ENCODE measurements at regions not wholly inside any gene's neighbourhood (a gene's known extent, or its start where the extent isn't known, plus 50 kb on each side); places are given as distances from the start of the nearest gene placed in this dataset.

DNA sequence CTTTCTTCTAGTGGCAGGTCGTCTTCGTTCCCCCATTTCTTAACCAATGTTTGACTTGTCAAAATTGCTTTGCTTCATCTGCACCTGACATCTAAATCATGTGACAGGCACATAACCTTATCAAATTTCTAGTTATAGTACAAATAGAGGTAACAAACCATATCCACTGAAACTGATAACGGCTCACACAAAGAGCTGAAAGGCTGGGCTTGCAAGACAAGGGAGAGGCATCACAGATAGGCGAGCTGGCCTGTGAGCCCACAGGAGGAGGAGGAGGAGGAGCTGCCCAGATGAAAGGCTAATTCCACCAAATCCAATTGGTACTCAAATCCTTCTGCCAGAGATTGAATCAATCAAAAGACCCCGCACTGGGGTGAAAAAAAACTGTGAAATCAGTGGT is 80.2 kb upstream of the NEBL start:
- Histone ChIP-seq H2AFZ (ENCODE audit: low read depth, low read length) (no peak overlapping the region), H2BK12ac (ENCODE audit: low read length in 2 of 2) (no peak overlapping the region), H3K4me2 (ENCODE audit: low read length, poor library complexity, severe bottlenecking) (no peak overlapping the region), H3K36me3 (ENCODE audit: control insufficient read depth in 1 of 2, insufficient read depth in 2 of 2, low read depth in 1 of 2, low read length in 2 of 2) (no peaks in the 10 kb centered on the region), H2AK5ac (ENCODE audit: low read length, severe bottlenecking) (no peak overlapping the region), H2BK5ac (ENCODE audit: low read depth, low read length, poor library complexity, severe bottlenecking) (no peak overlapping the region), H2BK120ac (ENCODE audit: low read depth, low read length) (no peak overlapping the region), H4K8ac (ENCODE audit: low read length) (no peak overlapping the region), H3K9ac (ENCODE audit: low read length) (no peak overlapping the region), H3K27me3 (ENCODE audit: control insufficient read depth in 1 of 2, insufficient read depth in 1 of 2, low read length in 2 of 2) (no peaks in the 10 kb centered on the region), H3K79me1 (replicated peaks; ENCODE audit: low read length, poor library complexity, severe bottlenecking) (no peaks in the 10 kb centered on the region), H3K4me1 (ENCODE audit: control insufficient read depth, insufficient read depth, low read depth, low read length) (no peaks in the 10 kb centered on the region), H3K4me3 (ENCODE audit: insufficient read depth in 1 of 2, low read depth in 1 of 2, low read length in 2 of 2) (no peak overlapping the region), H3K27ac (ENCODE audit: low read length, poor library complexity, severe bottlenecking) (no peak overlapping the region), H3K14ac (ENCODE audit: low read length in 2 of 2) (no peak overlapping the region), H3K9me3 (ENCODE audit: control insufficient read depth, low read length) (no peaks in the 10 kb centered on the region), H3K23ac (ENCODE audit: low read length in 2 of 2) (no peak overlapping the region), H2BK15ac (ENCODE audit: low read depth, poor library complexity, severe bottlenecking) (no peak overlapping the region), H3K4ac (ENCODE audit: low read depth in 1 of 2, low read length in 2 of 2) (no peak overlapping the region), H3K18ac (ENCODE audit: low read depth in 1 of 2, low read length in 2 of 2) (no peak overlapping the region), H4K91ac (ENCODE audit: low read length) (no peak overlapping the region)
- DNase-seq: no peak
- 92% methylated on average over 5 of the region's 5 CpGs for WGBS

GRCh38 chr10:20976891-20977290 is 79.8 kb upstream of the NEBL start:
- H2AFZ ChIP-seq (ENCODE audit: low read depth, low read length): no peak overlapping the region
- no peak for DNase-seq
- H3K4ac ChIP-seq (ENCODE audit: low read depth in 1 of 2, low read length in 2 of 2): no peak overlapping the region
- no peaks in the 10 kb centered on the region for H3K79me1 ChIP-seq (replicated peaks; ENCODE audit: low read length, poor library complexity, severe bottlenecking)
- H3K4me1 ChIP-seq (ENCODE audit: control insufficient read depth, insufficient read depth, low read depth, low read length): no peaks in the 10 kb centered on the region
- no peak overlapping the region for H4K91ac ChIP-seq (ENCODE audit: low read length)
- H3K23ac ChIP-seq (ENCODE audit: low read length in 2 of 2): no peak overlapping the region
- H2BK120ac ChIP-seq (ENCODE audit: low read depth, low read length): no peak overlapping the region
- no peaks in the 10 kb centered on the region for H3K9me3 ChIP-seq (ENCODE audit: control insufficient read depth, low read length)
- no peak overlapping the region for H2AK5ac ChIP-seq (ENCODE audit: low read length, severe bottlenecking)
- H3K4me3 ChIP-seq (ENCODE audit: insufficient read depth in 1 of 2, low read depth in 1 of 2, low read length in 2 of 2): no peak overlapping the region
- no peak overlapping the region for H3K4me2 ChIP-seq (ENCODE audit: low read length, poor library complexity, severe bottlenecking)
- no peak overlapping the region for H3K27ac ChIP-seq (ENCODE audit: low read length, poor library complexity, severe bottlenecking)
- WGBS: 96% methylated on average over 2 of the region's 3 CpGs
- no peak overlapping the region for H3K18ac ChIP-seq (ENCODE audit: low read depth in 1 of 2, low read length in 2 of 2)
- no peak overlapping the region for H2BK12ac ChIP-seq (ENCODE audit: low read length in 2 of 2)
- no peak overlapping the region for H2BK15ac ChIP-seq (ENCODE audit: low read depth, poor library complexity, severe bottlenecking)
- H3K27me3 ChIP-seq (ENCODE audit: control insufficient read depth in 1 of 2, insufficient read depth in 1 of 2, low read length in 2 of 2): no peaks in the 10 kb centered on the region
- no peak overlapping the region for H2BK5ac ChIP-seq (ENCODE audit: low read depth, low read length, poor library complexity, severe bottlenecking)
- H3K9ac ChIP-seq (ENCODE audit: low read length): no peak overlapping the region
- H4K8ac ChIP-seq (ENCODE audit: low read length): no peak overlapping the region
- H3K14ac ChIP-seq (ENCODE audit: low read length in 2 of 2): no peak overlapping the region
- H3K36me3 ChIP-seq (ENCODE audit: control insufficient read depth in 1 of 2, insufficient read depth in 2 of 2, low read depth in 1 of 2, low read length in 2 of 2): no peaks in the 10 kb centered on the region

- Histone ChIP-seq H2BK120ac (ENCODE audit: low read depth, low read length) (no peak overlapping the region), H3K27ac (ENCODE audit: low read length, poor library complexity, severe bottlenecking) (no peak overlapping the region), H3K27me3 (ENCODE audit: control insufficient read depth in 1 of 2, insufficient read depth in 1 of 2, low read length in 2 of 2) (no peaks in the 10 kb centered on the region), H2BK5ac (ENCODE audit: low read depth, low read length, poor library complexity, severe bottlenecking) (no peak overlapping the region), H3K9me3 (ENCODE audit: control insufficient read depth, low read length) (no peaks in the 10 kb centered on the region), H3K36me3 (ENCODE audit: control insufficient read depth in 1 of 2, insufficient read depth in 2 of 2, low read depth in 1 of 2, low read length in 2 of 2) (no peaks in the 10 kb centered on the region), H3K4me2 (ENCODE audit: low read length, poor library complexity, severe bottlenecking) (no peak overlapping the region), H2AK5ac (ENCODE audit: low read length, severe bottlenecking) (no peak overlapping the region), H4K8ac (ENCODE audit: low read length) (no peak overlapping the region), H3K14ac (ENCODE audit: low read length in 2 of 2) (no peak overlapping the region), H2BK12ac (ENCODE audit: low read length in 2 of 2) (no peak overlapping the region), H3K18ac (ENCODE audit: low read depth in 1 of 2, low read length in 2 of 2) (no peak overlapping the region), H3K79me1 (replicated peaks; ENCODE audit: low read length, poor library complexity, severe bottlenecking) (no peaks in the 10 kb centered on the region), H3K9ac (ENCODE audit: low read length) (no peak overlapping the region), H3K4me3 (ENCODE audit: insufficient read depth in 1 of 2, low read depth in 1 of 2, low read length in 2 of 2) (no peak overlapping the region), H3K4ac (ENCODE audit: low read depth in 1 of 2, low read length in 2 of 2) (no peak overlapping the region), H4K91ac (ENCODE audit: low read length) (no peak overlapping the region), H3K23ac (ENCODE audit: low read length in 2 of 2) (no peak overlapping the region), H2AFZ (ENCODE audit: low read depth, low read length) (no peak overlapping the region), H2BK15ac (ENCODE audit: low read depth, poor library complexity, severe bottlenecking) (no peak overlapping the region), H3K4me1 (ENCODE audit: control insufficient read depth, insufficient read depth, low read depth, low read length) (no peaks in the 10 kb centered on the region)
- 78% methylated on average over 3 of the region's 3 CpGs for WGBS
- no peak for DNase-seq
Measured at GRCh38 chr10:20976390-20976789, 79.3 kb upstream of the NEBL start.

DNA sequence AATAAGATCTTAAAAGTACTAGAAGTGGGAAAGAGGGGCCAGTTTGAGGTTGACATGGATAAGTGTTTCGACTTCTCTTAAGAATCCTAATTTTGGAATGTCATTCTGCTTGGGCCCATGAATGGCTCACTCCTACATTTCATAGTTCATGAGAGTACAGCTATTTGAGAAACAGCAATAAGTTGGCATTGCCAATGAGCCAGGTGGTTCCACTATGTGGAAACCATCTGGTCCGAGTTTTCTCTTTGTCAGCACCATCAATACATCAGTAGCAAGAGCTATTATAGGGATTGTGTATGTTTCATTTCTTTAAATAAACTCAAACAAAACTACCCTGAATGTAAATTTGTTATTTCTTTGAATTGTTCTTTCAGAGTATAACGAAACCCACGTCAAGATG is 78.1 kb upstream of the NEBL start:
- H2AK5ac ChIP-seq (ENCODE audit: low read length, severe bottlenecking): no peak overlapping the region
- H4K91ac ChIP-seq (ENCODE audit: low read length): no peak overlapping the region
- H3K79me1 ChIP-seq (replicated peaks; ENCODE audit: low read length, poor library complexity, severe bottlenecking): no peaks in the 10 kb centered on the region
- no peak overlapping the region for H2BK12ac ChIP-seq (ENCODE audit: low read length in 2 of 2)
- no peaks in the 10 kb centered on the region for H3K4me1 ChIP-seq (ENCODE audit: control insufficient read depth, insufficient read depth, low read depth, low read length)
- no peak overlapping the region for H3K14ac ChIP-seq (ENCODE audit: low read length in 2 of 2)
- no peaks in the 10 kb centered on the region for H3K9me3 ChIP-seq (ENCODE audit: control insufficient read depth, low read length)
- no peak overlapping the region for H3K4me3 ChIP-seq (ENCODE audit: insufficient read depth in 1 of 2, low read depth in 1 of 2, low read length in 2 of 2)
- no peak overlapping the region for H3K27ac ChIP-seq (ENCODE audit: low read length, poor library complexity, severe bottlenecking)
- H3K27me3 ChIP-seq (ENCODE audit: control insufficient read depth in 1 of 2, insufficient read depth in 1 of 2, low read length in 2 of 2): no peaks in the 10 kb centered on the region
- no peak for DNase-seq
- no peak overlapping the region for H3K4me2 ChIP-seq (ENCODE audit: low read length, poor library complexity, severe bottlenecking)
- H3K4ac ChIP-seq (ENCODE audit: low read depth in 1 of 2, low read length in 2 of 2): no peak overlapping the region
- no peak overlapping the region for H3K18ac ChIP-seq (ENCODE audit: low read depth in 1 of 2, low read length in 2 of 2)
- no peak overlapping the region for H4K8ac ChIP-seq (ENCODE audit: low read length)
- no peak overlapping the region for H3K23ac ChIP-seq (ENCODE audit: low read length in 2 of 2)
- no peak overlapping the region for H2BK15ac ChIP-seq (ENCODE audit: low read depth, poor library complexity, severe bottlenecking)
- H3K36me3 ChIP-seq (ENCODE audit: control insufficient read depth in 1 of 2, insufficient read depth in 2 of 2, low read depth in 1 of 2, low read length in 2 of 2): no peaks in the 10 kb centered on the region
- H3K9ac ChIP-seq (ENCODE audit: low read length): no peak overlapping the region
- 99% methylated on average over 3 of the region's 4 CpGs for WGBS
- H2AFZ ChIP-seq (ENCODE audit: low read depth, low read length): no peak overlapping the region
- H2BK5ac ChIP-seq (ENCODE audit: low read depth, low read length, poor library complexity, severe bottlenecking): no peak overlapping the region
- no peak overlapping the region for H2BK120ac ChIP-seq (ENCODE audit: low read depth, low read length)
